H1 (cell line): ENCODE measurements at regions not wholly inside any gene's neighbourhood (a gene's known extent, or its start where the extent isn't known, plus 50 kb on each side); places are given as distances from the start of the nearest gene placed in this dataset.

Experiments
- CBX5 ChIP-seq: fragments of 300-800, 300-1000 bp; sonication (generic); IDR thresholded peaks from 2 replicates; pipeline ENCODE4 v1.7.1; 2016; ENCODE audit warnings: antibody characterized with exemption, low read length, low read depth
- CEBPB ChIP-seq: IDR thresholded peaks from 2 replicates; pipeline ENCODE4 v1.6.1; 2012; ENCODE audit warnings: low read depth, low read length
- CHD2 ChIP-seq: IDR thresholded peaks from 2 replicates; pipeline ENCODE4 v1.6.1; 2012; ENCODE audit warnings: low read length, improper control_type of control experiment
- CTCF ChIP-seq, 3 experiments: IDR thresholded peaks; 1 replicate in 2 of 3; 2 replicates in 1 of 3; pipeline versions ENCODE4 v1.5.1 to v1.6.1; 2011; ENCODE audit warnings: low read length in 3 of 3, mild to moderate bottlenecking in 3 of 3, inconsistent platforms in 2 of 3, low read depth in 1 of 3, moderate library complexity in 1 of 3; ENCODE audit not compliant: insufficient read depth in 1 of 3; ENCODE audit errors: control extremely low read depth in 1 of 3
- EZH2 ChIP-seq: fragments of 200-600 bp; sonication (generic); IDR thresholded peaks from 2 replicates; pipeline ENCODE4 v1.7.1; 2012; ENCODE audit warnings: low read depth, mild to moderate bottlenecking, moderate library complexity, low read length, inconsistent platforms; ENCODE audit not compliant: severe bottlenecking
- MAX ChIP-seq: IDR thresholded peaks from 2 replicates; pipeline ENCODE4 v1.6.1; 2012; ENCODE audit warnings: inconsistent platforms
- POLR2A ChIP-seq, 2 experiments: IDR thresholded peaks; 1 replicate in 1 of 2; 2 replicates in 1 of 2; pipeline ENCODE4 v1.6.1; 2011; ENCODE audit warnings: low read depth in 2 of 2, low read length in 2 of 2, mild to moderate bottlenecking in 2 of 2; ENCODE audit errors: control extremely low read depth in 1 of 2
- RNF2 ChIP-seq: fragments of 200-900, 300-1000 bp; sonication (generic); IDR thresholded peaks from 2 replicates; pipeline ENCODE4 v1.7.1; 2016; ENCODE audit warnings: borderline replicate concordance, low read depth, mild to moderate bottlenecking, antibody characterized with exemption, low read length; ENCODE audit not compliant: poor library complexity, severe bottlenecking; ENCODE audit errors: missing control alignments
- SAP30 ChIP-seq: fragments of 300-600 bp; sonication (generic); IDR thresholded peaks from 2 replicates; pipeline ENCODE4 v1.7.1; 2012; ENCODE audit warnings: low read length, moderate library complexity, mild to moderate bottlenecking, inconsistent platforms; ENCODE audit not compliant: insufficient read depth, insufficient replicate concordance
- SRF ChIP-seq: IDR thresholded peaks from 2 replicates; pipeline ENCODE4 v1.6.1; 2011; ENCODE audit warnings: mild to moderate bottlenecking, low read depth, low read length, moderate library complexity
- TAF1 ChIP-seq: IDR thresholded peaks from 2 replicates; pipeline ENCODE4 v1.6.1; 2011; ENCODE audit warnings: mild to moderate bottlenecking, low read depth, low read length
- TBP ChIP-seq: IDR thresholded peaks from 2 replicates; pipeline ENCODE4 v1.6.1; 2011; ENCODE audit warnings: low read depth, low read length, improper control_type of control experiment

- TF ChIP-seq EZH2 (no peak), CTCF (IDR thresholded peaks at IDR 0.05; ENCODE audit: control extremely low read depth in 1 of 3, insufficient read depth in 1 of 3, low read depth in 1 of 3, low read length in 3 of 3) (no peak), SAP30 (no peak), CHD2 (no peak), MAX (no peak), POLR2A (IDR thresholded peaks at IDR 0.05; ENCODE audit: control extremely low read depth in 1 of 2, low read depth in 2 of 2, low read length in 2 of 2) (no peak), CBX5 (no peak), TBP (no peak), TAF1 (no peak), CEBPB (no peak), RNF2 (no peak), SRF (no peak)
These were observed 1002.5 kb downstream of the CBLN2 start for GRCh38 chr18:71541643-71542042.
